ENCODE measurements at regions not wholly inside any gene's neighbourhood (a gene's known extent, or its start where the extent isn't known, plus 50 kb on each side); places are given as distances from the start of the nearest gene placed in this dataset.

DNA sequence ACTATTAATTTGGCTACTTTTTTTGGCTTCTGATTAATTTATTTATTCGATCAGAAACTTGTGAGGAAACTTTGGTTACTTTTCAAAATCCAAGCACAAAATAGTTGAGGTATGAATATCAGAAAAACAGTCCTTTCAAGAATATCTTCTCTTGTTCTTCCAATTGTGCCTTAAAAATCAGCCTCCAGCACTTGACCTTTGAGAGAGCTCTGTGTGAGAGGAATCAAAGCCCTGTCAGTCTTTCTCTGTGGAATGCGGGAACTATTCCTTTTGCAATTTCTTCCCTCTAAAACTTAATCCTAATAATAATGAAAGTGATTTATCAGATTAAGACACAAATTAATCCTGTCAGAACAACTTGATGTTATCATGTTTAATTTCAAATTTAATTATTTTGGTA, 185.9 kb downstream of the ABHD5 start:
- no peak overlapping the region for H3K4me3 ChIP-seq
- no peak overlapping the region for H3K27ac ChIP-seq
- no peak for DNase-seq (ENCODE audit: low spot score)
- TF ChIP-seq, protein P1, sequence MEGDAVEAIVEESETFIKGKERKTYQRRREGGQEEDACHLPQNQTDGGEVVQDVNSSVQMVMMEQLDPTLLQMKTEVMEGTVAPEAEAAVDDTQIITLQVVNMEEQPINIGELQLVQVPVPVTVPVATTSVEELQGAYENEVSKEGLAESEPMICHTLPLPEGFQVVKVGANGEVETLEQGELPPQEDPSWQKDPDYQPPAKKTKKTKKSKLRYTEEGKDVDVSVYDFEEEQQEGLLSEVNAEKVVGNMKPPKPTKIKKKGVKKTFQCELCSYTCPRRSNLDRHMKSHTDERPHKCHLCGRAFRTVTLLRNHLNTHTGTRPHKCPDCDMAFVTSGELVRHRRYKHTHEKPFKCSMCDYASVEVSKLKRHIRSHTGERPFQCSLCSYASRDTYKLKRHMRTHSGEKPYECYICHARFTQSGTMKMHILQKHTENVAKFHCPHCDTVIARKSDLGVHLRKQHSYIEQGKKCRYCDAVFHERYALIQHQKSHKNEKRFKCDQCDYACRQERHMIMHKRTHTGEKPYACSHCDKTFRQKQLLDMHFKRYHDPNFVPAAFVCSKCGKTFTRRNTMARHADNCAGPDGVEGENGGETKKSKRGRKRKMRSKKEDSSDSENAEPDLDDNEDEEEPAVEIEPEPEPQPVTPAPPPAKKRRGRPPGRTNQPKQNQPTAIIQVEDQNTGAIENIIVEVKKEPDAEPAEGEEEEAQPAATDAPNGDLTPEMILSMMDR (IDR thresholded peaks at IDR 0.05), result no peak

DNA sequence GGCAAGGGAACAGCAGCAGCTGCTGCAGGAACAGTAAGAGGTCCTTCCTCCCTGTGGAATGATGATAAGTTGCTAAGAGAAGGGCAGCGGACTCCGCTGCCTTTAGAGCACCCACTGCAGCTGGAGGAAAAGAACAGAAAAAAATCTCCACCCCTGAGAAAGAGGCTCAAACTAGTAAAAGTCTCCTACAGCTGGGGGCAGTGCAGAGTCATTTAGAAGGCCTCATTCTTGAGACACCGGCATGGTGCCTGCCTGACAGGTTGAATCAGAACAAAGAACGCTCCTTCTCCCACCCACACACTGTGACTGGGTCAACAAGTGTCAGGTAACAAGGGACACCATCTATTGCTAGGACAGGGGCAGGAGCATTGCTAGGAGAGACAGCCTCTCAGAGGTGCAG, 188.4 kb downstream of the ABHD5 start:
- no peak overlapping the region for H3K4me3 ChIP-seq
- TF ChIP-seq, protein P1 (IDR thresholded peaks at IDR 0.05), result no peak
- H3K27ac ChIP-seq, result no peak overlapping the region
- DNase-seq (ENCODE audit: low spot score), result no peak

DNA sequence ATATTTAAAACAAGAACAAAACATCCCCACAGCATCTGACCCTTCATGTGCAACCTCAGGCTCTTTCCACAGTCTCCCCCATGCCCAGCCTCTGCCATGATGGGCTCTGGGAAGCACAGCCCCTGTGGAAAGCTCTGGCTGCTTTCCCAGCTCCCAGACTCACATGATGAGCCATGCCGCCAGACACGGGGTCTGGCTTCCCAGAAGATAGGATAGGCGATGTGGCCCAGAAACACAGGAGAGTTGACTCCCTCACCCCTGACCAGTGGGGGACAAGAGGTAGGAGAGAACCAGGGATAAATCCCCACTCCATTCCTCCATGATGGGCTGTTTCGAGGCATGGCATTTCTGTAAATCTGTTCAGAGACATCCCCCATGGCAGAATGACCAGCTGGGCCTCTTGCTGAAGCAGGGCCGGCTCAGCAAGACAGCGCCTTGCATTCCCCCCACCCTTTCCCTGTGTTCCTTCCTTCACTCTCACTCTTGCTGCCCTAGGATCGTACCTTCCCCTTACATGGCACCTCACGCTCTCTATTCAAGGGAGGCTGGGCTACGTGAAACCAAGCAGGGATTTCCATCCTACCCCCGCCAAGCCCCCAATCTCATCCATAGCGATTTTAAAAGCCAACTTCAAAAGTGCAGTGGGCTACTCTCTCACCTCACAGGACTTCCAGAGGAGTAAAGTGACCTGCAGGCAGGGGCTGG, 192.4 kb downstream of the ABHD5 start:
- H3K4me3 ChIP-seq, result no peak overlapping the region
- no peak overlapping the region for H3K27ac ChIP-seq
- TF ChIP-seq, protein P1 (IDR thresholded peaks at IDR 0.05), result no peak
- DNase-seq (ENCODE audit: low spot score), result no peak

DNA sequence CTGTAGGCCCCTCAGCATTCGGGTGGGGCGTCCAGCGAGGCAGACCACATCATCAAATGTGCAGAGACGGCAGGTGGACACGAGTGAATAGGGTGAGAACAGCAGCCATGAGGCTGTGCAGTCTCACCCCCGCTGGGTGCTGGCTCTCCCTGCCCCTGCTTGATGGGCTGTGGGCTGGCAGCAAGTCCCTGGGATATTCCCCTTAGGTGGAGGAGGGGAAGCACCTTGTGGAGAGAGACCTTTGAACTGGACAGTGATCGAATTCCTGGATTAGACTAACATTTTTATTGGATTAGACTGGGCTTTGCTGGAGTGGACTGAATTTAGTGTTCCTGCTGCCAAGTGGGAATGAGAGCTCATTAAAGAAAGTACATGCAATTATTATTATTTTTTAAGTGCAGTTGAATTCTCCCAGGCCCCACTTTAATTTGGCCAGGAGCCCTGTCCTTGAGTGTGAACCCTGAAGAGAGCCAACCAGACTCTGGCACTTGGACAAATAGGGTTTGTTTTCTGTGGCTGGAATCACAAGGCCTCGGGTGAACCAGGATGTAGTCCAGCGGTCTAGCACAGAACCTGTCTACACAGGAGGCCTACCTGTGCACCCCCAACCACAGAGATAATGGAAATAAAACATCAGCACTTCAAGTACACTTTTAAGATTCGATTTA, 193.1 kb downstream of the ABHD5 start:
- no peak overlapping the region for H3K27ac ChIP-seq
- TF ChIP-seq, protein P1 (IDR thresholded peaks at IDR 0.05), result no peak
- no peak for DNase-seq (ENCODE audit: low spot score)
- H3K4me3 ChIP-seq, result no peak overlapping the region

DNA sequence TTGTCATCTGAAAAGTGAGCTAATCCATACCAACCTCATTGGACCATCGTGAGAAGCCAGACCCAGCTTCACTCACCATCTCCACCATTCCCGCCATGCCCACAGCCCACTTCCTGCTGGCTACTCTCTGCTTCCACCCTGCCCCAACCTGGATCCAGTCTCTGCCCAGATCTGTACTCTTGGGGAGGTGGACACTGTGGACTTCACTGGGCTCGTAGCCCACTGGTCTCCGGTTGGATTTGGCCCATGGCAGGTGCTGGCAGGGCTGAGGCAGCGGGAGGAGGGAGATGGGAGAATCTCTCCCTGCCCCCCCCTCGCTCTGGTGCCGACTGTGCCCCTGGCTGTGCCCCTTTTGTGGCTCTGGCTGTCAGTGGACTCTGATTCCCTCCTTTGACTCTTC, 193.8 kb downstream of the ABHD5 start:
- Histone ChIP-seq H3K4me3 (no peak overlapping the region), H3K27ac (no peak overlapping the region)
- no peak for DNase-seq (ENCODE audit: low spot score)
- TF ChIP-seq, protein P1 (IDR thresholded peaks at IDR 0.05), result no peak

DNA sequence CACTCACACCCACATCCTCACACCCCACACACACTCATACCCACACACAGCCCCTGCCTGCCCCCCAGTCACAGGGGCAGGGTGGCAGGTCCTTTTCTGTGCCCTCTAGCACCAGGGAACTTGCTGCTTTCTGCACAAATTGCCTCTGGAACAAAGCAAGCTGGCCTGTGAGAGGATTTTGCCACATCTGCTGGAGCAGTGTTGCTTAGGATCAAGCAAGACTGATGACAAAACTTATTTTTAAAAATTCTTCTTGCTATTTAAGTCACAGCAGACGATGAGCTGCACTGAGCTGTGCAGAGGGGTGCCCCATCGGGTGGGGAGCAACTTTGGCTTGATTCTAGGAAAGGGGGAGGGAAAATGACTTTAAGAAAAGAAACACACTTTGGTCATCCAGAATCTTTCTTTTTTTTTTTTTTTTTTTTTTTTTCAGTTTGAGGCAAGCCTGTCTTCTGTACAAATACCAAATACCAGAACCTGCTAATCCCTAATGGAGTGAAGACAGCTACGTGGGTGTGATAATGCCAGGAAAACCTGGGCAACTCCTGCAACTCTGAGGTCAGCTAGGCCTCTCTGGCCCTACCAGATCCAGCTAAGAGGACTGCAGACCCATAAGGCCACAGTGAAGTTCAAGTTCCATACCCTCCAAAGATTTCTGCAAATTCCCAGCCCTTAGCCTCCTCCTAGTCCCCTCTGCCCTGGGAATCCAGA, 195.3 kb downstream of the ABHD5 start:
- H3K4me3 ChIP-seq, result no peak overlapping the region
- DNase-seq (ENCODE audit: low spot score), result no peak
- no peak overlapping the region for H3K27ac ChIP-seq
- TF ChIP-seq, protein P1 (IDR thresholded peaks at IDR 0.05), result no peak

Data from coronary artery (tissue), 2 donors.